ENCODE measurements at regions not wholly inside any gene's neighbourhood (a gene's known extent, or its start where the extent isn't known, plus 50 kb on each side); places are given as distances from the start of the nearest gene placed in this dataset.
A peak's percentile ranks its signal among the peaks of the same experiment; 100 is the strongest.
"Not testable (repeated sequence)": the region's sequence is repeated elsewhere in the genome, so short reads cannot be mapped to it uniquely, and the experiment has no call there.

DNA sequence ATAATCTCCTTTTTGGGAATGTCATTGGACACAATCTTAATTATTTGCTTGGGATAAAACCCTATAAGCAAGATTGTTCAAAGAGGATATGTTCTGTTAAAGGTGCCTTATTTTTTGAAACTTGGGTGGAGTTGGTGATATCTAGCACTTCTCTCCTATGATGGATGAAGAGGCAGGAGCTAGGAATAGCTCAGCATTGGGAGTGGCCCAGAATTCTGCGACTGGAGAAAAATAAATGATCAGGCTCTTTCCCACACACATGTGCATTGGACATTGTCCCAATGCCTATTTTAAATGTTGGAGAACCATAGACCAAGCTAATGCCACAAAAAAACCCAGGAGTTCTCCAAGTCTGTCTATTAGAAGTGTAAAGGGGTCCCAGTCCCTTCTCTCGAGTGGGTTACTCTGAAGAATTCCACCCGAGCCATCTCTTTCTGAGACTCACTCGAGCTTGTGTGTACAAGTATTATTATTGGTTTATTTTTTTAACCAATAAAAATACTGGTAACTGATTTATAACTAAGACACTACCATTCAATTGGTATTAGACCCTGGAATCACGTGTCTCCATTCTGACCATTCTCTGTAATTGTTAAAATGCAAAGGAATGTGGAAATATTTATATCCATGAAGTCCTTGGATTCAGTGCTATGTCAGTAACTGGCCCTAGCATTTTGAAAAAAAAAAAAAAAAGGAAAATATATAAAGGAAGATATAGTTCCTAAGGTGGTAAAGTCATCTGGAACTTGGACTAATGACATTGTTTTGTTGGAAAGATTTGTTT lies 437.5 kb upstream of the TMEM132C start:
- peak; percentile 11 for DNase-seq

DNA sequence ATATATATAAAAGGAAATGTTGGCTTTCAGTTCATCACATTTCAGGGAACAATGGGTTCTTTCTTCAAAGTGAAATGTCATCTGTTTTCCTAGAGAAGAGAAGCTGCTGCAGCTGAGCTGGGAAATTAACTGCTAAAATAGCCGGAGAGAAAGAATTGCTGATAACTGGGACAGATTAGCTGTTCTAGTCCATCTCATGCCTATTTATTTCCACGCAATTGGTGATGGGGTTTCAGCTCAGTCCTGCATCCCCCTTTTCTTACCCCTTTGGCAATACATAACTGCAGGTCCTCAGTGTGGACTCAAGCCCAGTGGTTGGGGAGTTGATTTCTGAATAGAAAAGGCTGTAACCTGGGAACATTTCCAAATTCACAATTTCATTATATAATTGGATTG lies 436.9 kb upstream of the TMEM132C start:
- peak; percentile 70 for DNase-seq

DNA sequence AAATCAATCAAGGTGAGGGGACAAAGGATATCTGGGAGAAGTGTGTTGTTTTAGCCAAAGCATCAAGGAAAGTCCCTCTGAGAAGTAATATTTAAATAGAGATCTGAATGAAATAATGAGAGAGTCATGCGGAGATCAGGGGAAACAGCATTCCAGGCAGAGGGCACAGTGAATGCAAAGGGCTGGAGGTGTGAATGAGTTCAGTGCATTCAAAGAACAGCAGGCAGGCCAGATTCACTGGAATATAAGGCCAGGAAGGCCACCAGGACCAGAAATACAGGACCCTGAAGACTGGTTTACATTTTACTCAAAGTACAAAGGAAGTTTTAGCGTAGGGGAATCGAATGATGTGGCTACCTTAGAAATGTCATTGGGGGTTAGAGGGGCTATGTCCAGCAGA lies 436.2 kb upstream of the TMEM132C start:
- DNase-seq: no peak

DNA sequence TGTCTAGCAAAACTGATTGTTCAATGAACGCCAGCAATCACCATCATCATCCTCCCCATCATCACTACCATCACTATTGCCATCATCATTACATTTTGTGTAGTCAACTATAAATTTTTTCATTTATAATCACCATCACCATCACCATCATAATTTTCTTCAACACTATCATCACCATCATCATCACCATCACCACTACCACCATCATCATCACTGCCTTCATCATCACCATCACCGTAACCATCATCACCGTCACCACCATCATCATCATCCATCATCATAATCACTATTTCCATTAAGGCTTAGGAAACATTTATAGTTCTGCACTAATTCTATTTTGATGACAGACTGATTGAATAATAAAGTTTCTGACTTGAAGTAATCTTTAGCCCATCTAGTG lies 434.8 kb upstream of the TMEM132C start:
- DNase-seq: no peak

DNA sequence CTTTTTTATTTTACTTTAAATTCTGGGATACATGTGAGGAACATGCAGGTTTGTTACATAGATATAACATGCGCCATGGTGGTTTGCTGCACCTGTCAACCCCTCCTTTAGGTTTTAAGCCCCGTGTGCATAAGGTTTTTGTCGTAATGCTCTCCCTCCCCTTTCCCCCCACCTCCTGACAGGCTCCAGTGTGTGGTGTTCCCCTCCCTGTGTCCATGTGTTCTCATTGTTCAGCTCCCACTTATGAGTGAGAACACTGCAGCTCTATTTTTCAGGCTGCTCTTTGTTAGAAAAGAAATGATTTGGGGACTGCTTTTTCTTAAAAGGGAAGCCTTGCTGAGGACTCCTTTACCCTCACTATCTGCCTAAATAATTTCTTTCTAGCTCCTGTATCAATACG lies 430.2 kb upstream of the TMEM132C start:
- DNase-seq: not testable (repeated sequence)

DNA sequence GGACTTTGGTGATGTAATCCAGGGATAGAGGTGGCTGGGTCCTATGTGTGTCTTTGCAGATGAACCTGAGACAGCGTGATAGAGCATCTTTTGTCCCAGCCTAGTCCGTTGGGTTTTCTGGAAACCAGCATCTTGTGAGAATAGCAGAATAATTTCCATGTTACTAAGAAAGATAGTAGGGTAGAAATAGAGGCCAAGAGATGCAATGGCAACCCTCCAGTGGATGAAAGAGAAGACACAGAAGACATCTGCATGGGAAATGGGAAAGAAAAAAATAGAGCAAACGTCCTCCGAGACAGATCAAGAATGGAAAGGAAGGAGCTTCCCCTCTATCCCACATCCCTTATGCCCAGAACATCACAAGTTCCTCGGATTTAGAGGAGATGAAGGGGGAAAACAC lies 409.3 kb upstream of the TMEM132C start:
- no peak for DNase-seq

DNA sequence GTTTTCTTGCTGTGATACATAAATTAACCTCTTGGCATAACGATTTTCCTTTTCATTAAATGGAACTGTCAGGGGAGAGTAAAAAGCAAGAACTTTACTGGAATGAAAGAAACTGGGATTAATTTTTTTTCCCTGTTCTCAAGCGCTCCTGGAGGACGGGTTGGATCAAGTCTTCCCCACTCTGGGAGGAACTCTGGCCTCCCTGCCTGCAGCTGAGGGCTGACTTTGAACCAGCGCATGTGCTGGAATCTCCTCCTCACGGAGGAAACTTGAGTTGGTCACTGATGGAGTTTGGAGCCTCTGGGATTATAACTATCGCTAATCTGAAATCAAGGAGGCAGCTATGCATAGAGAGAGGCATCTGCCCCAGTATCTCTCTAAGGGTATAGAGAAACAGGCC lies 406.4 kb upstream of the TMEM132C start:
- no peak for DNase-seq

DNA sequence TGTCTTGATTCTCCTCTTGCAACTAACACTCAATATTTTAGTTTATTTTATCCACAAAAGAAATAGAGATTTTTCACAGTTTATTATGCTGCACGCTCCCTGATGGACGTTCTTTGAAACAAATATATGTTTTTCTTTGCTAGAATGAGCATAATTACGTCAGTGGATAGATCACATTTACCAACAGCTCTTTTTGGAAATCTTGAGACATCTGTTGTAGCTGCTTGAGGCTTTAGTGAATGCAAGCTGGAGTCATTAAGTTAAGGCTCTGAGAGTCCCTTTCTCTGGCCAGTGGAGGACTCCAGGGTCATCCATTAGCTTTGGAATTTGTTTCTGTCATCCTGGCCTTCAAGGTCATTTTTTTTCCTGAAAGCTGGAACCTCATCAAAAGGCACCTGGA lies 405.6 kb upstream of the TMEM132C start:
- peak; percentile 9 for DNase-seq

DNA sequence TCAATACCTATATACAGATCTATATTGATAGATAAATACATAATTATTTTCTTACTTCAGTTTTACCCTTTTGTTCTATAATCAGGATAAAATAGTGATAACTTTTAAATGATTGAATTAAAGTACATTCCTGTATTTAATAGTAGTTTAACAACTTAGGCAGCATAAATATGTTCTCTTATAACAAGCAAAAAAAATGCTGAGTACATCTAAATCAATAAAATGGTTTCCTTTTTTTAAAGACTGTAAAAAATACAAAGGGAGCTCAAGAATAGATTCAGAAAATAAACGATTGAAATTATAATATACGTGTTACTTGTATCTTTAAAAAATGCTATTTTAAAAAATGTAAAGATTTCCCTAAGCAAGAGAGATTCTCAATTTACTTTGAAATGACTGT lies 393.7 kb upstream of the TMEM132C start:
- no peak for DNase-seq

DNA sequence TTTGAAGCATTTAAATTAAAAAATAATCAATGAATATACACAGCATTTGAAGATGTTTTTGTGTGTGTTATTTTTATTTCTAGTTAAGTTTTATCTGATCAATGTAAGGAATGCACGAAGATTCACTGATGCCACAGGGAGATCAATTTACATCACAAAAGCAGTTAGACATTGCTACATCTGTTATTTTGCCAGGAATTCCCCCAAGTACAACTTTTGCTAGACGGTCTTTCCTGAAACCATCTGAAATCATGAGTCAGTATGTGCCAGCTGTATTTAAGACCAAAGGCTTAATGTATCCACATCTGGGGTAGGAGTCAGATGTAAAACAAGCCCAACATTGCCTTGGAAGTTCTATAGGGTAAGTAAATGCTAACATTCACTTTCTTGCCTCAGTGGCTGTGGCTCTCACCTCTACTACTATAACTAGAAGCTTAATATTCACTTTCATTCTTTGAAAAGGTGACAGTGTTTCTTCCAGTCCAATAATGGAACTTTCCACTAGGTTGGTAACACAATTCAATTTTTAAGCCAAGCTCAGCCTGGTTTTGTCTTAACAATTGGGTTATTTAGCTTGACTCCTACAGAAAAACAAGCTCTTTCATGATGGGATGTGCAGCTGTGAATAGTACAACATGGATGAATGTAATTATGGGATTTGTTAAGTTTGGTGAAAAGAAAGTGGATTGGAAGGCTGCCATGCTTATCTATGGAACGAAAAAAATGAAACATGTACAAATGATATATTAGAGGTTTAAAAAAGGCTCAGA lies 385.4 kb upstream of the TMEM132C start:
- DNase-seq: peak; percentile 18

DNA sequence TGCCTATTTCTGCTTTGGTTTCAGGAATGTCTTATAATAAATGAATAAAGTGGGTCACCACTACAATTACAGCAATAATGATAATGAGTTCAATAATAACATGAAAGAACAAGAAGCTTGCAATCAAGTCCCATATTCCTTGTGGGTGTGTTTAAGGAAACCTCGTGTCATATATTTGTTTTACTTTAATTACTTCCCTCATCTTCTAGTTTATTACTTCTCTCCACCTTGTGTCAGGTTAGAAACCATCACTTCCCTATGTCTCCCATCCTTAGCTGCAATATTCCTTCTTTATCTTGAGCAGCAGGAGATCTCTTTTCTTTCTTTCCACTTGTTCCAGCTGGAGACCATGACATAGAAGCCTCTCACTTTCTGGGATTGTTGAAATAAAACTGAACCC lies 384.0 kb upstream of the TMEM132C start:
- no peak for DNase-seq

DNA sequence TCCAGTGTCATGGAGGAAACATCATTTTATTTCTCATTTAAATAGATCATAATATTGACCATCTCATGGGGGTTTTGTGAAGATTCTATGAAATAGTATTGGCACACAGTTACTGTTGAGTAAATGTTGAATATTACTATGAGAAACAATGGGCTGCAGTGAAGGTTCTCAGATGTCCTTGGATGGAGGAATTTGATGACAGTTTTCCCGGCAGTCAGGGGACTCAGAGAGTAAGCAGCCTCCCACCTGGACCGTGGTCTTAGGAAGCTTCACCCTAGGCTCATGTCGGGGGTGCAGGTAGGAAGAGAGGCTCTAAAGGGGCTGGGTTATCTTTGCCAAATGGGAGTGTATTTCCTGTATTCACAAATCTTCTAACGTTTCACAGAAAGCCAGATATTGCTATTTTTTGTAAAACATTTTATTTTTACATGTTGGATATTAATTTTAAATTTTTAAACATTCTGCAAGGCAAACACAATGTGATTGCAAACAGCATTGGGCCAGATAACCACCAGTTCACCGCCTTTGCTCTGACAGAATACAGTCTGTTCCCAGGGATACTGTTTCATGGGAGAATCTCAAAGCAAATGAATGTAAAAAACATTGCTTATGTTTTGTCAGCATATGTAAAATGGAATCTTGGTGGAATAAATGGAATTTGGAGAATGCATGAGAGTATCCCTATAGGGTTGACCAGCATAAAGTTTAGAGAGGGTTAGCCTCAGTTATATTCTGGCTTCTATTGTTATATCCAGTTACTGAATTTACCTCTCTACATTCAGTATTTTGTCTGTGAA lies 380.8 kb upstream of the TMEM132C start:
- peak; percentile 14 for DNase-seq

DNA sequence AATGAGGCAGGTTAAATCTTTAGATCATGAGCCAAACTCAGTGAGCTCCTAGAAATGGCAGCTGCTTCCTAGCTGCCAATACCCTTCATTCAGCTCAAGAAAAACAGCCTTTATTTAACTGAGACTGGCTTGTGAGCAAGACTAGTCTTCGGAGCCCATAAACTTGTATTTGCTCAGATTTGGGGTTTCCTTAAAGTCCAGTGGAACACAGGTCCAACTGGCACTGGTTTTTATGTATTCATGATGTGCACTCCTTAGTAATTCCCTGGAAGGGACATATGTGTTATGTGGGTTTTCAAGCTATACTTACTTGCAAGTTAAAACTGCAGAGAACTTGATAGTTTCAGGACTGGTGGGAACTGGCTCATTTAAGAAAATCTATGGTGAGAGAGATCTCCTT lies 380.1 kb upstream of the TMEM132C start:
- DNase-seq: peak; percentile 7

DNA sequence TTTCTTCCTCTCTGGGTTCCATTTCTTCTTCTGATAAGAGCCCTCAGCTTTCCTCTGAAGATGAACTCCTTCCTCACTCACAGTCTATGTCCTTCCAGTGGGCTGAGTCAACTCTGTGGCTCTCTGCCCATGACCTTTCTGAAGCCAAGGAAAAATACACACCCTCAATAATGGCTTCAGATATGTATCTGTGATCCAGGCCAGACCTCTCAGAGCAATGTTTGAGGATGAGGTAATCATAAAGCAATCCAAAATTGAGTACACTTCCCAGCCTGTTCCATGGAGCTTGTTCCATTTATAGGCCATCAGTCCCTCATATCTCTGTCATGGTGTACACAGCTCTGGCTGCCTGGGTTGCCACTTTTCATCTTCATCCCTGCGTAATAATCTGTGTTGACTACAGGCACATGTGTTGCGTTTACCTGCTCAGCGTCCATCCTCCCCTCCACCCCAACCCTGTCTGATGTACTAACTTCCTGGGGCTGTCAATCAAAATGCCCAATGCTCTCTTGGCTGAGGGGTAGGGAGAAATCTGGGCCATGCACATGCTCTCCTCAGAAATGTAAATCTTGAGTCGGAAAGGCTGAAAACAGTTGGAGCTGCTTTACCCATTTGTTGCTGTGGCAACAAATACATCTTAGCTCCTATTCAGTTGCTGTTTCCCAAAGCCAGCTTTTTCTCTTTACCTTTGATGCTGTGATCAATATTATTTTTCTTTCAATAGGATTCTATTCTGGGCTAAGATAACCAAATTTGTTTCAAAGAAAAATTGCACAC lies 377.8 kb upstream of the TMEM132C start:
- DNase-seq: peak; percentile 27

DNA sequence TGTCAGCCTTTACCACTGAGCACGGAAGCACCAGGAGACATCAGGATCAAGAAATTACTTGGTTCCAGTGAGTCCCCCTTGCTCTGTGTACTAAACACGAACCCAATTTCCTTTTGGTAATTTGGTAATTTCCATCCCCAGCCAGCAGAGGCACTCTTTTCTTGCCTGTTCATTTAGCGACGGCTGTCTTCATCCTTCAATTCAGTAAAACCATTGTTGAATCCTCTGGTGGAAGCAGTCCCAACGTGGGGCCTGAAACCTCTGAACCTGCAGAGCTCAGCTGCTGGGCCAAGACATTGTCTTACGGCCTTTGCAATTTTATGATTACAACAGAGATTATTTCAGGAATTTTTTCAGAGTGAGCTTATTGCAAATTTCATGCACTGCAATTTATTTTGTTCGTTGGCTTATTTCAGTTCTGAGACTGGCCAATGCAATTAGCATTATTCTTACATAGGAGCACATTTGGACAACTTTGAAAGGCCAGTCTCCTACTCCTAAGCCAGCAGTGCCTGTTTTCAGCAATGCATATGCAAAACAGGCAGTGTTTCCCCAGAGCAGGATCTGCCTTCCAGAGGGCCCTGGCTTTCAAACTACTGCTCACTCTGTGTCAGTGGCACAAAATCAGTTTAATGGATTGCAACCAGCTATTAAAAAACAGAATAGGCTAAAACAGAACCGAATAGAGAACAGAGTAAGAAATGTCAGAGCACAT lies 372.9 kb upstream of the TMEM132C start:
- DNase-seq: peak; percentile 14

DNA sequence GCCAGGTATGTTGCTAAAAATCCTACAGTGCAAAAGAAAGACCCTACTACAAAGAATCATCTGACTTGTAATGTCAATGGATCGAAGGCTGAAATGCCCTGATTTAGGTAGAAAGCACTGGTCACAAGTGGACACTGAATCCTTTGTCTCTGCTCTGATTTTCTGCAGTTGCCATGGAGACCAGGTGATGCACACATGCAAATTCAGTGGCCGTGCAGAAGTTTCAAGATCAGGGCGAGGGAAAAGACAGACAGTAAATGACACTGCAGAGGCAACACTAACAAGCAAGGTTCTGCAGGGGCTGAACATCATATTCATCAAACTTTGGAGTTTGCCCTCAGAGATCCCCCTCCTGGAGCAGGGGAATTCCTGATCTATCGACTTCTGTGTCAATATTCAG lies 370.3 kb upstream of the TMEM132C start:
- DNase-seq: no peak

DNA sequence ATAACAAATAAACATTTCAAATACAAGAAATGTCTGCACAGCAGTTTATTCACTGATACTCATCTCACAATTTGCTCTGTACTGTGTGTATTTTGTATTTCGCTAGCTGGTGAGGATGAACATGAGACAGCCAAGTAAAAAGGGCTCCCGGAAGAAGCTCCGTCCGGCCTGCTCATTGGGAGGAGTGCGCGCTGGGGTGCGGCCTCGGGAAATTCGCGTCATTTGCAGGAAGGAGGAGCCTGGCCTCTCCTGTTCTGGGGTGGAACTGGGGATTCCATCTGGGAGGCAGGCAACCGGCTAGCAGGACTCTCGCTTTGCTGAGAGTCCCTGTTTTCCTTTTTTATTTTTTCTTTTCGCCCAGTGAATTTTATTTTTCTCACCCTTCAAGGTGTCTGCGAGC lies 368.4 kb upstream of the TMEM132C start:
- DNase-seq: no peak

DNA sequence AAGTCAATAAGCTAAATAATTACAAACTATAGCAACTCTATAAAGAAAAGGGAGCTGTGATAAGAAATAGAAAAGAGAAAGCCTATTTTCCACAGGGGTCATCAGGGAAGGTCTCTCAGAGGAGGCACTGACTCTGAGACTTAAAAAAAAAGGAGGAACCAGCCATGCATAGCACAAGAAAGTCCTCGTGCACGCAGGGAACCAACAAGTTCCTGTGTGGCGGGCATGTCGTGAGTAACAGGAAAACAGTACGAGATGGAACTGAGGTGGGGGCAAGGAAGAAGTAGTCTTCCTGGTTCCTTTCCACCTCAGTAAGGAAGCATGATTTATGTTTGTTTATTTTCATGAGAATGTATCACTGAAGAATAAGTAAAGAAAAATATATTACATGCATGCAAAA lies 367.0 kb upstream of the TMEM132C start:
- no peak for DNase-seq

DNA sequence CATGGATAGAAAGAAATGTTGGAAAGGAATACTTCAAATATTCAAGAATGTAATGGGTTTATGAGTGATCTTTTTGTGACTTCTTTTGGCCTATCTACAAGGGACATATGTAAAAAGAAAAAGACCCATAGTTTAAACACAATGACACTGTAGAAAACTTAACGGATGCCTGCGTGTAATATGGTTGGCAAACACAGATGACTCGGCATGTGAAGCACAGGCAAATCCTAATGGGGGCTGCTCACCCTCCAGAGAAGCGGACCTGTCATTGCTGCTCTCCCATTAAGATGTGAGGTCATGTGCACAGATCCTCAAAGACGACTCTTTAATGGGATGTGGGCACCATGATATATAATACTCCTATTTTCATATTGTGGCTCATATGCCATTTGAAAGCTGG lies 366.6 kb upstream of the TMEM132C start:
- no peak for DNase-seq

DNA sequence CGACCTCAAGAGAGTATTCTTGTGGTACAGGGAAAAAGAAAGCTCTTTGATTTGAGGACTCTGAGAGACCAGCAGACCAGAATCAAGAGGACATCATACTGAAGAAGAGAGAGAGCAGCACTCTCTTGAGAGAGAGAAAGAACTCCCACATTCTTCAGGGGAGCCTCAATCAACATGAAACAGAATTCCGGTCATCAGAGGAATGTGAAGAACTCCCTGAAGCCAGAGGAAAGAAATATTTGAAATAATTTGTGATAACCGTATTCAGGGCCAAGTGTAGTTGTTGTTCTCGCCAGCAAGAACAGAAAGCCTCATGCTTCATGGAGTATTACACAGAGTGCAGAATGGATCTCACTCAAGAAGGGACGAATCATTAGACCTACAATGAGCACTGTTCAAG lies 363.8 kb upstream of the TMEM132C start:
- no peak for DNase-seq

DNA sequence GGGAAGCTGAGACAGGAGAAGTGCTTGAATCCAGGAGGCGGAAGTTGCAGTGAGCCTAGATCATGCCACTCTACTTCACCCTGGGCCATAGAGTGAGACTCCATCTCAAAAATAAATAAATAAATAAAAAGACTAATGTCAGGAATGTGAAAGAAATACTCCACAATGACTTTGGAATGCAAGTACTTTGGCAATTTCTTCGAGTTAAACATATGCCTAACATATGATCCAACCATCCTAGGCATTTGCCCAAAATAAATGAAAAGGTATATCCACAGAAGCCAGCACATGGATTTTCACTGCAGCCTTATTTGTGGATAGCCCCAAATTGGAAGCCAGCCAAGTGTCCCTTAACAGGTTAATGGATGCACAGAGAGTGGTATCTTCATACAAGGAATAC lies 357.9 kb upstream of the TMEM132C start:
- DNase-seq: no peak

DNA sequence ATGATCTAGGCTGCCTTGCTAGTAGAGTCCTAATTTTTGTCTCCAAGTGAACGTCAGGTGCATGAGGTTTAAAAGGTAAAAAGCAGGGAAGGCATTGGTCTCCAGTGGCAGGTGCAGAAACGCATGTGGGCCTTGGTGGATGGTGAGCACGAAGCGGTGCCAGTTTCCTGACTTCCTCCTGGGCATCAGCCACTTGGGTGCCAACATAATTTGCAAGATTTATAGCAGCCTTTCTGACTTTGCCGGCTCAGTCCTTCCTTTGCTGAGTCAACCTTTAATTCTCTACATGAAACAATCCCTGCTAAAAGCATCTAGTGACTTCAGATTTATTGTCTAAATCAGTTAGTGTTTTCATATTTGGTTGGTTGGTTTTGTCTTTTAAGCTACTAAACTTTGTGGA lies 355.7 kb upstream of the TMEM132C start:
- no peak for DNase-seq
